Neural progenitor cell (in vitro differentiated cells): ENCODE measurements at regions not wholly inside any gene's neighbourhood (a gene's known extent, or its start where the extent isn't known, plus 50 kb on each side); places are given as distances from the start of the nearest gene placed in this dataset.

Experiments used
- DNase-seq: peaks from one replicate; pipeline ENCODE4 v3.0.0-alpha.2; 2016; ENCODE audit warnings: low spot score
- H2AFZ ChIP-seq: fragments of 200-600 bp; sonication (generic); replicated peaks from 2 replicates; pipeline ENCODE4 v1.6.1; 2016; ENCODE audit warnings: antibody characterized with exemption
- H3F3A ChIP-seq: fragments of 200-600 bp; sonication (generic); 2 replicates; pipeline ENCODE4 v1.6.1; 2016; ENCODE audit warnings: antibody characterized with exemption, low read depth
- H3K27ac ChIP-seq: fragments of 200-600 bp; sonication (generic); 2 replicates; pipeline ENCODE4 v1.5.1; 2016; ENCODE audit warnings: mild to moderate bottlenecking
- H3K27me3 ChIP-seq: fragments of 200-600 bp; sonication (generic); 2 replicates; pipeline ENCODE4 v1.6.1; 2016; ENCODE audit warnings: mild to moderate bottlenecking, moderate library complexity
- H3K36me3 ChIP-seq: fragments of 200-600 bp; sonication (generic); 2 replicates; pipeline ENCODE4 v1.5.1; 2016
- H3K4me1 ChIP-seq: fragments of 200-600 bp; sonication (generic); 2 replicates; pipeline ENCODE4 v1.6.1; 2016; ENCODE audit warnings: mixed run types
- H3K4me2 ChIP-seq: fragments of 200-600 bp; sonication (generic); 2 replicates; pipeline ENCODE4 v1.6.1; 2016
- H3K4me3 ChIP-seq: fragments of 200-600 bp; sonication (generic); 2 replicates; pipeline ENCODE4 v1.5.1; 2016
- H3K79me2 ChIP-seq: fragments of 200-600 bp; sonication (generic); 2 replicates; pipeline ENCODE4 v1.6.1; 2016; ENCODE audit warnings: low read depth
- H3K9ac ChIP-seq: fragments of 200-600 bp; sonication (generic); 2 replicates; pipeline ENCODE4 v1.6.1; 2016
- H3K9me3 ChIP-seq: fragments of 200-600 bp; sonication (generic); 2 replicates; pipeline ENCODE4 v1.5.1; 2016; ENCODE audit warnings: low read depth
- H4K20me1 ChIP-seq: fragments of 200-600 bp; sonication (generic); 2 replicates; pipeline ENCODE4 v1.6.1; 2016; ENCODE audit warnings: low read depth
- H3K27ac Mint-ChIP-seq: 3 replicates; pipeline ENCODE4 v1.8.0; 2021; ENCODE audit warnings: mixed read lengths
- H3K27me3 Mint-ChIP-seq: 2 replicates; pipeline ENCODE4 v1.8.0; 2022; ENCODE audit warnings: low read depth, mild to moderate bottlenecking, inconsistent platforms, moderate library complexity, mixed read lengths; ENCODE audit not compliant: insufficient read depth
- H3K36me3 Mint-ChIP-seq: 3 replicates; pipeline ENCODE4 v1.8.0; 2021; ENCODE audit warnings: mixed read lengths
- H3K4me1 Mint-ChIP-seq: 3 replicates; pipeline ENCODE4 v1.8.0; 2021; ENCODE audit warnings: mixed read lengths
- H3K4me3 Mint-ChIP-seq: 3 replicates; pipeline ENCODE4 v1.8.0; 2021; ENCODE audit warnings: mild to moderate bottlenecking, moderate library complexity, mixed read lengths
- H3K9me3 Mint-ChIP-seq: 3 replicates; pipeline ENCODE4 v1.8.0; 2020; ENCODE audit warnings: mixed read lengths
- EZH2 ChIP-seq: fragments of 200-600 bp; sonication (generic); IDR thresholded peaks from 2 replicates; pipeline ENCODE4 v1.6.1; 2017; ENCODE audit warnings: antibody characterized with exemption, mild to moderate bottlenecking, moderate library complexity
- EZH2phosphoT487 ChIP-seq: fragments of 200-600 bp; sonication (generic); IDR thresholded peaks from 2 replicates; pipeline ENCODE4 v1.6.1; 2017; ENCODE audit warnings: antibody characterized with exemption
- TF ChIP-seq, protein P1 (sequence below): fragments of 200-600 bp; sonication (generic); IDR thresholded peaks from 2 replicates; pipeline ENCODE4 v1.5.1; 2017; ENCODE audit warnings: antibody characterized with exemption, mild to moderate bottlenecking

DNA sequence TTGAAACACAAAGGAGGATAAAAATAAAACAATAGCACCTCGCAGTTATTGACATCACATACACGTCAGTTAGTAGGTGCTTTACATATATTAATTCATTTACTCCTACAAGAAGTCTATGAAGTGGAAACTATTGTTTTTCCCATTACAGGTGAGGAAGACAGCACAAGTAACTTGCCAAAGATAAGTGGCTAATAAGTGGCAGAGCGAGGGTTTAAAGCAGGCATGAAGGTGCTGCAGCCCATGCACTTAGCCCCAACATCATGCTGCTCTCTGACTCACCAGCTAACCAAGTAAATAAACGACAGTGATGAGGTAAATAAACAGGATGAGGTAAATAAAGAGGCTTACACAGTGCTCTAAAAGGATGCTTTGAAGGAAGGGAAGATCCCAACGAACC, 498.6 kb upstream of the ZEB2 start:
- H3K27ac Mint-ChIP-seq, result no peak overlapping the region
- Histone ChIP-seq H3K4me2 (no peak overlapping the region), H3F3A (no peaks in the 10 kb centered on the region), H3K27me3 (no peaks in the 10 kb centered on the region), H3K9me3 (no peaks in the 10 kb centered on the region), H2AFZ (no peak overlapping the region), H3K27ac (no peak overlapping the region), H3K9ac (no peak overlapping the region), H3K79me2 (no peaks in the 10 kb centered on the region), H3K36me3 (no peaks in the 10 kb centered on the region), H3K4me1 (peaks cover 10% of the 10 kb centered on the region), H3K4me3 (no peak overlapping the region), H4K20me1 (no peaks in the 10 kb centered on the region)
- H3K9me3 Mint-ChIP-seq, result no peaks in the 10 kb centered on the region
- H3K4me1 Mint-ChIP-seq, result peaks cover 18% of the 10 kb centered on the region
- TF ChIP-seq EZH2phosphoT487 (no peak), EZH2 (no peak)
- TF ChIP-seq, protein P1, sequence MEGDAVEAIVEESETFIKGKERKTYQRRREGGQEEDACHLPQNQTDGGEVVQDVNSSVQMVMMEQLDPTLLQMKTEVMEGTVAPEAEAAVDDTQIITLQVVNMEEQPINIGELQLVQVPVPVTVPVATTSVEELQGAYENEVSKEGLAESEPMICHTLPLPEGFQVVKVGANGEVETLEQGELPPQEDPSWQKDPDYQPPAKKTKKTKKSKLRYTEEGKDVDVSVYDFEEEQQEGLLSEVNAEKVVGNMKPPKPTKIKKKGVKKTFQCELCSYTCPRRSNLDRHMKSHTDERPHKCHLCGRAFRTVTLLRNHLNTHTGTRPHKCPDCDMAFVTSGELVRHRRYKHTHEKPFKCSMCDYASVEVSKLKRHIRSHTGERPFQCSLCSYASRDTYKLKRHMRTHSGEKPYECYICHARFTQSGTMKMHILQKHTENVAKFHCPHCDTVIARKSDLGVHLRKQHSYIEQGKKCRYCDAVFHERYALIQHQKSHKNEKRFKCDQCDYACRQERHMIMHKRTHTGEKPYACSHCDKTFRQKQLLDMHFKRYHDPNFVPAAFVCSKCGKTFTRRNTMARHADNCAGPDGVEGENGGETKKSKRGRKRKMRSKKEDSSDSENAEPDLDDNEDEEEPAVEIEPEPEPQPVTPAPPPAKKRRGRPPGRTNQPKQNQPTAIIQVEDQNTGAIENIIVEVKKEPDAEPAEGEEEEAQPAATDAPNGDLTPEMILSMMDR, result no peak
- no peaks in the 10 kb centered on the region for H3K27me3 Mint-ChIP-seq
- DNase-seq, result no peak
- no peaks in the 10 kb centered on the region for H3K36me3 Mint-ChIP-seq
- no peak overlapping the region for H3K4me3 Mint-ChIP-seq

- no peak for DNase-seq
- no peaks in the 10 kb centered on the region for H3K79me2 ChIP-seq
- H3K36me3 ChIP-seq, result no peaks in the 10 kb centered on the region
- H3K27me3 Mint-ChIP-seq, result no peaks in the 10 kb centered on the region
- H3K27ac Mint-ChIP-seq, result no peak overlapping the region
- H3K9me3 Mint-ChIP-seq, result no peaks in the 10 kb centered on the region
- no peak overlapping the region for H3K4me3 ChIP-seq
- peaks cover 20% of the 10 kb centered on the region for H3K4me1 ChIP-seq
- peaks cover 25% of the 10 kb centered on the region for H3K4me1 Mint-ChIP-seq
- no peaks in the 10 kb centered on the region for H3K27me3 ChIP-seq
- no peaks in the 10 kb centered on the region for H3F3A ChIP-seq
- H3K4me3 Mint-ChIP-seq, result no peak overlapping the region
- no peaks in the 10 kb centered on the region for H3K36me3 Mint-ChIP-seq
- TF ChIP-seq EZH2 (no peak), EZH2phosphoT487 (no peak)
- TF ChIP-seq, protein P1, result no peak
- H3K4me2 ChIP-seq, result no peak overlapping the region
- no peak overlapping the region for H3K27ac ChIP-seq
- H2AFZ ChIP-seq, result no peak overlapping the region
- H3K9ac ChIP-seq, result no peak overlapping the region
- H3K9me3 ChIP-seq, result no peaks in the 10 kb centered on the region
- no peaks in the 10 kb centered on the region for H4K20me1 ChIP-seq
These were observed 497.2 kb upstream of the ZEB2 start for GRCh38 chr2:145017149-145017548.

- H3K36me3 Mint-ChIP-seq, result no peaks in the 10 kb centered on the region
- Histone ChIP-seq H3K79me2 (no peaks in the 10 kb centered on the region), H3K4me2 (no peak overlapping the region), H3K27me3 (no peaks in the 10 kb centered on the region), H3K27ac (no peak overlapping the region), H2AFZ (no peak overlapping the region), H3K9ac (no peak overlapping the region), H3K4me3 (no peak overlapping the region), H4K20me1 (no peaks in the 10 kb centered on the region), H3K36me3 (no peaks in the 10 kb centered on the region), H3K4me1 (peaks cover 24% of the 10 kb centered on the region), H3F3A (no peaks in the 10 kb centered on the region), H3K9me3 (no peaks in the 10 kb centered on the region)
- no peaks in the 10 kb centered on the region for H3K27me3 Mint-ChIP-seq
- H3K4me3 Mint-ChIP-seq, result no peak overlapping the region
- DNase-seq, result no peak
- H3K4me1 Mint-ChIP-seq, result peaks cover 27% of the 10 kb centered on the region
- TF ChIP-seq EZH2phosphoT487 (no peak), EZH2 (no peak)
- TF ChIP-seq, protein P1, result no peak
- H3K27ac Mint-ChIP-seq, result no peak overlapping the region
- H3K9me3 Mint-ChIP-seq, result no peaks in the 10 kb centered on the region
These were observed 496.8 kb upstream of the ZEB2 start for GRCh38 chr2:145016711-145017110.
